ENCODE measurements at regions not wholly inside any gene's neighbourhood (a gene's known extent, or its start where the extent isn't known, plus 50 kb on each side); places are given as distances from the start of the nearest gene placed in this dataset.

- no peaks in the 10 kb centered on the region for H4K20me1 ChIP-seq (replicated peaks; ENCODE audit: control insufficient read depth, extremely low read depth, insufficient read depth, low read length)
- H3K4me1 ChIP-seq (ENCODE audit: control insufficient read depth, extremely low read depth, insufficient read depth, low read length), result no peaks in the 10 kb centered on the region
- DNase-seq (ENCODE audit: low read depth, low spot score) (no peak), FAIRE-seq (no peak)
- ChIA-PET CTCF (no interaction called here), POLR2A (no interaction called here)
- H3K4me3 ChIP-seq (replicated peaks in 1 of 3; ENCODE audit: insufficient read depth in 1 of 3, low read depth in 1 of 3, low read length in 3 of 3), result no peak overlapping the region
- H3K9ac ChIP-seq (replicated peaks; ENCODE audit: extremely low read depth, insufficient read depth, low read length), result no peak overlapping the region
- peaks cover 5% of the 10 kb centered on the region for H3K9me3 ChIP-seq (replicated peaks; ENCODE audit: control insufficient read depth, insufficient read depth, low read length)
- H3K27me3 ChIP-seq (ENCODE audit: control insufficient read depth in 2 of 2, insufficient read depth in 2 of 2, low read length in 2 of 2), result no peaks in the 10 kb centered on the region
- H2AFZ ChIP-seq (ENCODE audit: low read depth, low read length), result no peak overlapping the region
- BruUV-seq (replicated peaks), result no TSS peak
- H3K79me2 ChIP-seq (ENCODE audit: control insufficient read depth, insufficient read depth, low read length), result no peaks in the 10 kb centered on the region
- no peaks in the 10 kb centered on the region for H3K36me3 ChIP-seq (ENCODE audit: control insufficient read depth in 2 of 2, extremely low read depth in 1 of 2, insufficient read depth in 2 of 2, low read length in 2 of 2)
- TF ChIP-seq FOS (IDR thresholded peaks at IDR 0.05; ENCODE audit: borderline replicate concordance, insufficient read depth, low read length) (no peak), MAX (IDR thresholded peaks at IDR 0.05; ENCODE audit: insufficient read depth, insufficient read length) (no peak), GATA2 (IDR thresholded peaks at IDR 0.05; ENCODE audit: insufficient read depth, insufficient read length, low read depth, low read length) (no peak), POLR2AphosphoS5 (IDR thresholded peaks at IDR 0.05; ENCODE audit: insufficient read depth, low read depth, low read length) (no peak), MYC (IDR thresholded peaks at IDR 0.05; ENCODE audit: low read depth, low read length) (no peak), JUN (IDR thresholded peaks at IDR 0.05; ENCODE audit: borderline replicate concordance, insufficient read depth, insufficient read length, low read depth) (no peak), CTCF (IDR thresholded peaks at IDR 0.05; ENCODE audit: extremely low read depth in 1 of 2, insufficient read depth in 1 of 2, low read depth in 1 of 2, low read length in 2 of 2) (no peak), EZH2 (IDR thresholded peaks at IDR 0.05; ENCODE audit: borderline replicate concordance, low read depth, low read length, severe bottlenecking) (no peak), POLR2A (IDR thresholded peaks at IDR 0.05; ENCODE audit: low read depth, low read length) (no peak)
- H3K4me2 ChIP-seq (ENCODE audit: insufficient read depth, low read length), result no peak overlapping the region
- H3K27ac ChIP-seq (ENCODE audit: insufficient read depth, low read depth, low read length), result no peak overlapping the region
- dilution Hi-C loops (cut with MboI; ENCODE audit: extremely low pct_ligation_motif_present, low sequenced_read_pairs) (no loop called here), intact Hi-C loops (cut with micrococcal nuclease) (no loop called here)
- no peaks in the 10 kb centered on the region for H3K9me1 ChIP-seq (replicated peaks; ENCODE audit: control insufficient read depth, extremely low read depth, insufficient read depth, low read length)
Observed at GRCh38 chr9:80557256-80557655, 985.5 kb downstream of the TLE4 start.
